GM15510 (cell line): ENCODE measurements at regions not wholly inside any gene's neighbourhood (a gene's known extent, or its start where the extent isn't known, plus 50 kb on each side); places are given as distances from the start of the nearest gene placed in this dataset.

Experiments used
- POLR2A ChIP-seq: IDR thresholded peaks from 3 replicates; pipeline ENCODE4 v1.6.1; 2011; ENCODE audit warnings: borderline replicate concordance; ENCODE audit not compliant: insufficient read length; ENCODE audit errors: extremely low read depth

GRCh38 chr22:48486558-48486957, 1341.1 kb downstream of the BRD1 start:
- no peak for TF ChIP-seq POLR2A

GRCh38 chr22:48486134-48486532, 1341.5 kb downstream of the BRD1 start:
- no peak for TF ChIP-seq POLR2A

GRCh38 chr22:48485149-48486133, 1342.2 kb downstream of the BRD1 start:
- no peak for TF ChIP-seq POLR2A

- TF ChIP-seq POLR2A: no peak
These were observed 1343.7 kb downstream of the BRD1 start for GRCh38 chr22:48483764-48484528.

GRCh38 chr22:48482771-48483170, 1344.9 kb downstream of the BRD1 start:
- no peak for TF ChIP-seq POLR2A

- no peak for TF ChIP-seq POLR2A
These were observed 1345.9 kb downstream of the BRD1 start for GRCh38 chr22:48481748-48482147.

- no peak for TF ChIP-seq POLR2A
These were observed 1349.0 kb downstream of the BRD1 start for GRCh38 chr22:48478529-48479265.

- no peak for TF ChIP-seq POLR2A
These were observed 1349.5 kb downstream of the BRD1 start for GRCh38 chr22:48478124-48478523.

- TF ChIP-seq POLR2A: no peak
These were observed 1350.5 kb downstream of the BRD1 start for GRCh38 chr22:48477031-48477721.

GRCh38 chr22:48476577-48476976, 1351.1 kb downstream of the BRD1 start:
- no peak for TF ChIP-seq POLR2A

GRCh38 chr22:48475661-48476345, 1351.9 kb downstream of the BRD1 start:
- TF ChIP-seq POLR2A: no peak

GRCh38 chr22:48474881-48475280, 1352.8 kb downstream of the BRD1 start:
- TF ChIP-seq POLR2A: no peak

- TF ChIP-seq POLR2A: no peak
These were observed 1354.5 kb downstream of the BRD1 start for GRCh38 chr22:48473202-48473601.

GRCh38 chr22:48464246-48464645, 1363.4 kb downstream of the BRD1 start:
- no peak for TF ChIP-seq POLR2A
